ENCODE measurements at regions not wholly inside any gene's neighbourhood (a gene's known extent, or its start where the extent isn't known, plus 50 kb on each side); places are given as distances from the start of the nearest gene placed in this dataset.

DNA sequence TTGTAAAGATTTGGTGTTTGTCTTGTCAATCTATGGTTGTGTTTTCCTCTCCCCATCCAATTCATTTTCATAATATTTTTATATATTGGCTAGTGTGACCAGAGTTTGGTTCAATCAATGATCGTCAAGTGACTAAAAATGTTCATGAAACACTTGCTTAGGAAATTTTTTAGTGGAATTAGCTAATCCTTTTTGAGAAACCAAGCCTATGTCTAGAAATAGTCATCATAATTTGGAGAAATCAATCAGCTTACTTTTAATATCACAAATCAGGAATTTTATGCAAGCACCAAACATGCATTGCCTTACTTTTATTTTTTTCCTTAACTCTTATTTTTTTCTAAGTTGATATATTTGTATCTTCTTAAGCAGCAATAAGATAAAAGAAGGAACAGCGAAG, 403.1 kb upstream of the TBL1XR1 start:
- TF ChIP-seq, protein P1, sequence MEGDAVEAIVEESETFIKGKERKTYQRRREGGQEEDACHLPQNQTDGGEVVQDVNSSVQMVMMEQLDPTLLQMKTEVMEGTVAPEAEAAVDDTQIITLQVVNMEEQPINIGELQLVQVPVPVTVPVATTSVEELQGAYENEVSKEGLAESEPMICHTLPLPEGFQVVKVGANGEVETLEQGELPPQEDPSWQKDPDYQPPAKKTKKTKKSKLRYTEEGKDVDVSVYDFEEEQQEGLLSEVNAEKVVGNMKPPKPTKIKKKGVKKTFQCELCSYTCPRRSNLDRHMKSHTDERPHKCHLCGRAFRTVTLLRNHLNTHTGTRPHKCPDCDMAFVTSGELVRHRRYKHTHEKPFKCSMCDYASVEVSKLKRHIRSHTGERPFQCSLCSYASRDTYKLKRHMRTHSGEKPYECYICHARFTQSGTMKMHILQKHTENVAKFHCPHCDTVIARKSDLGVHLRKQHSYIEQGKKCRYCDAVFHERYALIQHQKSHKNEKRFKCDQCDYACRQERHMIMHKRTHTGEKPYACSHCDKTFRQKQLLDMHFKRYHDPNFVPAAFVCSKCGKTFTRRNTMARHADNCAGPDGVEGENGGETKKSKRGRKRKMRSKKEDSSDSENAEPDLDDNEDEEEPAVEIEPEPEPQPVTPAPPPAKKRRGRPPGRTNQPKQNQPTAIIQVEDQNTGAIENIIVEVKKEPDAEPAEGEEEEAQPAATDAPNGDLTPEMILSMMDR (IDR thresholded peaks at IDR 0.05), result no peak
- ATAC-seq (ENCODE audit: low FRiP score), result no peak
- DNase-seq (ENCODE audit: low spot score), result no peak

DNA sequence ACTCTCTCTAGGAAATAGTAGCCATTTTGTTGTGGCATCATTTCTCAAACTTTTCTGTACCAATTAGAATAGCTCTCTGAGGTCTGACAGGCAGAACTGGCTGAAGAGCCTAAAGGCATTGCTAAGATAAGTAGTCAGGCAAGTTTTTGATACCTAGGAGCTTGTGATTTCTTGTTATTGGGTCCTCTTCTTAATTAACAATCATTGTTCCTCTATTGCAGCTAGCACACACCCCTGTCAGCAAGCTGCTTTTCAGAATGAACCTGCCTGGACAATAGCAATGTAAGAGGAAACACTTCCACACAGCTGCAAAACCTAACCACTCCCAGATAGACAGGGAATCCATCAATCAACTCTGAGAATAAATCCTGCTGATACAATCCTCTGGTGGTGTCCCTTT, 403.9 kb upstream of the TBL1XR1 start:
- ATAC-seq (ENCODE audit: low FRiP score), result no peak
- TF ChIP-seq, protein P1 (IDR thresholded peaks at IDR 0.05), result no peak
- DNase-seq (ENCODE audit: low spot score), result no peak

DNA sequence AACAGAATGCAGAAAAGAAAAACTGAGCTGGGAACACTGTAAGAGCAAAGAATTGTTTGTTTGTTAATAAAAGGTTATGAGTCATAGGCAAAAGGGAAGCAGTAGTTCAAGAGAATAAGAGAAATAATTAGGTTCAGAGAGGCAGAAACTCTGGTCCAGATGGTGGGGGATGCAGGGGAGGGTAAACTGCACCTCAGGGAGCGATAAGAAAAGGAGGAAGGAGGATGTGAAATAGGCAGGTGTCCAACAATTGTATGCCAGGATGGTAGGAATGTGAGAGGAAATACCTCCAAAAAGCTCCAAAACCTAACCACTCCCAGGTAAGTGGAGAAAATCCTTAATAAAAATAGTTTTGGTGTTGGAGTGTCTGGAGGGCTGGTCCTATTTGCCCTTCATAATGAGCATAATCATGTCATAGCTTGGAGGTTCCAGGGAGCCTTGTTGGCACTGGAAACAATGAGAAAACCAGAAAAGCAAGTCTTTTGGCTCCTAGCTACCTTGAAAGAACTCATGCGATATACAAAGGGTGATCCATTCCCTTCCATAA, 405.4 kb upstream of the TBL1XR1 start:
- ATAC-seq (ENCODE audit: low FRiP score), result no peak
- TF ChIP-seq, protein P1 (IDR thresholded peaks at IDR 0.05), result no peak

DNA sequence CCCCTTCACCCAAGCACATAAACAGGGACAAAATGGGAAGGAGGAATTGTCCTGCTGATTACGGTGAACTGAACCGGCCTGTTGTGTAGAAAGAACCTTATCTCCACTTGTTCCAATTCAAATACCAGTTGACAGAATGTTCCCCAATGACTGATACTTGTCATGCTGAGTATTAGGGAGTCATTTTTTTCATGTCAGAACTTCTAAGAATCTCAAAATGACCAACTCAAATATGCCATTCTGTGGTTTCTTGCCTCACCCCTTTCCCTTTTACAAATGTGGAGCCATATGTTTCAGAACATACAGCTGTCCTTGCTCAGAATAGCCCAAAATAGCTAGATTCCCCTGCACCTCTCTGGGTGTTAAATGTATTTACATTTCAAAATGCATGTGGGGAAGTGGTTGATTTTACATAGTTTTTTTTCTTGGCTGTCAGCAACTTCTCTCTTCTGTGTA, 405.9 kb upstream of the TBL1XR1 start:
- ATAC-seq (ENCODE audit: low FRiP score), result no peak
- TF ChIP-seq, protein P1 (IDR thresholded peaks at IDR 0.05), result no peak
- no peak for DNase-seq (ENCODE audit: low spot score)

More for the DNA sequence above, 405.4 kb upstream of the TBL1XR1 start:
- no peak for DNase-seq (ENCODE audit: low spot score)

DNA sequence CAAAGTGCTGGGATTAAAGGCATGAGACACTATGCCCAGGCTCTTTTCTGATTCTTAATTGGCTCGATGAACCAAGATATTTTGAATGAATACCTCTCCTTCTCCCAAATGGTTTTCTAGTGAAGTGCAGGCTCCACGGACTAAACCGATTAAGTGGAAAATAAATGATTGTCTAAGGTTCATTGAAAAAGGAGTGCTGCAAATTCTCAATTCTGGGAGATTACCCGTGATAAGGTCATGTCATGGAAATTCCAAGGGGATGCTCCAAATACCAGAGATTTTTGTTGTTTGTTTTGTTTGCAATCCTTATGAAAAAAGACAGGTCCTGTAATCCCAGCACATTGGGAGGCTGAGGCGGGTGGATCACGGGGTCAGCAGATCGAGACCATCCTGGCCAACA, 406.9 kb upstream of the TBL1XR1 start:
- ATAC-seq (ENCODE audit: low FRiP score) (no peak), DNase-seq (ENCODE audit: low spot score) (no peak)
- TF ChIP-seq, protein P1 (IDR thresholded peaks at IDR 0.05), result no peak

DNA sequence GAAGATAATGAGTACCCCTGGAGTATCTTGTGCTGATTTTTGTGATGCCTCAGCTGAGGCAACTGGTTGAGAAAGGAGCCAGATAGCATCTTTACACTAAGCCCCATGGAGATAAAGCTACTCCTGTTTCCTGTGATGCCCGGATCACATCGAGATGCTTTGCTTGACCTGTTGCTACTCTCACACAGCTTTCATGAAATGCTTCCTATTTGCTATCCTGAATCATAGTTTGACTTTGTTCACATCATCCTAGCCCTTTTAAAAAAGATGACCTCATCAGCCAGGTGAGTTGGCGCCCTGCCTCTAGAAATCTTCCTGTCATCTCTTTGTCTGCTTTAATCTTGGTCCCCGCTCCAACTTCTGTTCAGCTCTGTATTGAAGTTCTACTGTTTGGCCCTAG, 409.6 kb upstream of the TBL1XR1 start:
- DNase-seq (ENCODE audit: low spot score) (no peak), ATAC-seq (ENCODE audit: low FRiP score) (no peak)
- TF ChIP-seq, protein P1 (IDR thresholded peaks at IDR 0.05), result no peak

DNA sequence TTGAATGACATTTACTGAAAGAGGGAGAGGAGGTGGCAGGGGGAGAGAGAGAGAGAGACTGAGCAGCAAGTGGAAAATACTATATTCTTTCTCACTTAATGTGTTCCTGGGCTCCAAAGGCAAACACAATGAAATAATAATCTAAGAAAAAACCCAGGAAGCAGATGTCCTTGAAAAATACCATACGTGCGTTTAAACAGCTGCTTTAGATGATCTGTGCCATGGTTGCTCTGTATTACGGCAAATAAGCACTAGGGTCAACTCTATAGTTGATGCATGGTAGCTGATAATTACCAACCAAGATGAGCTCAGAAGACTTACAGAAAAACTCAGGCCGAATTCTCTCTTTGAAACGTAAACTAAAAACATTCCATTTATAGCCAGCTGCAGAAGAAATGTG, 410.3 kb upstream of the TBL1XR1 start:
- ATAC-seq (ENCODE audit: low FRiP score) (no peak), DNase-seq (ENCODE audit: low spot score) (no peak)
- TF ChIP-seq, protein P1 (IDR thresholded peaks at IDR 0.05), result no peak

All from omental fat pad (tissue), 3 donors.